ENCODE measurements at regions not wholly inside any gene's neighbourhood (a gene's known extent, or its start where the extent isn't known, plus 50 kb on each side); places are given as distances from the start of the nearest gene placed in this dataset.

DNA sequence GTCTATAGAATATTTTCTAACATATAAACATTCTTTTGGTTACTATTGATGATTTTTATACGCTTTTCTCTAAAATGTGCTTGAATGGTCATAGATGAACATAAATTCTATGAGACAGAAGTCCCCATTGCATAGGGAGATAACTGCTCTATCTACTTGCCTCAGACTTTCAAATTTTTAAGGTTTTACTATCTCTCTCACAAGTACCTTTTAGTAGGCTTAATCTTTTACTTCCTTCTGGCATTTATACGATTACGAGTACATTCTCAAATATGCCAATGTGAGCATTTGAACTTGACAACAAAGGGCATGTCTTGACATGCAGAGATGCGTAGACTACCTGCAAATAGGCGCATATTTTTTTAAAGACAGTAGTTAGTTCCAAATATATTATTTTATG is 935.9 kb upstream of the LRATD1 start (continued):
- no peak for TF ChIP-seq CREB1 (CRISPR knock-in tag; IDR thresholded peaks at IDR 0.05; ENCODE audit: low read depth)
- TF ChIP-seq NANOG (IDR thresholded peaks at IDR 0.05; ENCODE audit: borderline replicate concordance) = no peak
- TF ChIP-seq ZNF331 (CRISPR knock-in tag; IDR thresholded peaks at IDR 0.05; ENCODE audit: low read depth) = no peak
- TF ChIP-seq, protein P1, sequence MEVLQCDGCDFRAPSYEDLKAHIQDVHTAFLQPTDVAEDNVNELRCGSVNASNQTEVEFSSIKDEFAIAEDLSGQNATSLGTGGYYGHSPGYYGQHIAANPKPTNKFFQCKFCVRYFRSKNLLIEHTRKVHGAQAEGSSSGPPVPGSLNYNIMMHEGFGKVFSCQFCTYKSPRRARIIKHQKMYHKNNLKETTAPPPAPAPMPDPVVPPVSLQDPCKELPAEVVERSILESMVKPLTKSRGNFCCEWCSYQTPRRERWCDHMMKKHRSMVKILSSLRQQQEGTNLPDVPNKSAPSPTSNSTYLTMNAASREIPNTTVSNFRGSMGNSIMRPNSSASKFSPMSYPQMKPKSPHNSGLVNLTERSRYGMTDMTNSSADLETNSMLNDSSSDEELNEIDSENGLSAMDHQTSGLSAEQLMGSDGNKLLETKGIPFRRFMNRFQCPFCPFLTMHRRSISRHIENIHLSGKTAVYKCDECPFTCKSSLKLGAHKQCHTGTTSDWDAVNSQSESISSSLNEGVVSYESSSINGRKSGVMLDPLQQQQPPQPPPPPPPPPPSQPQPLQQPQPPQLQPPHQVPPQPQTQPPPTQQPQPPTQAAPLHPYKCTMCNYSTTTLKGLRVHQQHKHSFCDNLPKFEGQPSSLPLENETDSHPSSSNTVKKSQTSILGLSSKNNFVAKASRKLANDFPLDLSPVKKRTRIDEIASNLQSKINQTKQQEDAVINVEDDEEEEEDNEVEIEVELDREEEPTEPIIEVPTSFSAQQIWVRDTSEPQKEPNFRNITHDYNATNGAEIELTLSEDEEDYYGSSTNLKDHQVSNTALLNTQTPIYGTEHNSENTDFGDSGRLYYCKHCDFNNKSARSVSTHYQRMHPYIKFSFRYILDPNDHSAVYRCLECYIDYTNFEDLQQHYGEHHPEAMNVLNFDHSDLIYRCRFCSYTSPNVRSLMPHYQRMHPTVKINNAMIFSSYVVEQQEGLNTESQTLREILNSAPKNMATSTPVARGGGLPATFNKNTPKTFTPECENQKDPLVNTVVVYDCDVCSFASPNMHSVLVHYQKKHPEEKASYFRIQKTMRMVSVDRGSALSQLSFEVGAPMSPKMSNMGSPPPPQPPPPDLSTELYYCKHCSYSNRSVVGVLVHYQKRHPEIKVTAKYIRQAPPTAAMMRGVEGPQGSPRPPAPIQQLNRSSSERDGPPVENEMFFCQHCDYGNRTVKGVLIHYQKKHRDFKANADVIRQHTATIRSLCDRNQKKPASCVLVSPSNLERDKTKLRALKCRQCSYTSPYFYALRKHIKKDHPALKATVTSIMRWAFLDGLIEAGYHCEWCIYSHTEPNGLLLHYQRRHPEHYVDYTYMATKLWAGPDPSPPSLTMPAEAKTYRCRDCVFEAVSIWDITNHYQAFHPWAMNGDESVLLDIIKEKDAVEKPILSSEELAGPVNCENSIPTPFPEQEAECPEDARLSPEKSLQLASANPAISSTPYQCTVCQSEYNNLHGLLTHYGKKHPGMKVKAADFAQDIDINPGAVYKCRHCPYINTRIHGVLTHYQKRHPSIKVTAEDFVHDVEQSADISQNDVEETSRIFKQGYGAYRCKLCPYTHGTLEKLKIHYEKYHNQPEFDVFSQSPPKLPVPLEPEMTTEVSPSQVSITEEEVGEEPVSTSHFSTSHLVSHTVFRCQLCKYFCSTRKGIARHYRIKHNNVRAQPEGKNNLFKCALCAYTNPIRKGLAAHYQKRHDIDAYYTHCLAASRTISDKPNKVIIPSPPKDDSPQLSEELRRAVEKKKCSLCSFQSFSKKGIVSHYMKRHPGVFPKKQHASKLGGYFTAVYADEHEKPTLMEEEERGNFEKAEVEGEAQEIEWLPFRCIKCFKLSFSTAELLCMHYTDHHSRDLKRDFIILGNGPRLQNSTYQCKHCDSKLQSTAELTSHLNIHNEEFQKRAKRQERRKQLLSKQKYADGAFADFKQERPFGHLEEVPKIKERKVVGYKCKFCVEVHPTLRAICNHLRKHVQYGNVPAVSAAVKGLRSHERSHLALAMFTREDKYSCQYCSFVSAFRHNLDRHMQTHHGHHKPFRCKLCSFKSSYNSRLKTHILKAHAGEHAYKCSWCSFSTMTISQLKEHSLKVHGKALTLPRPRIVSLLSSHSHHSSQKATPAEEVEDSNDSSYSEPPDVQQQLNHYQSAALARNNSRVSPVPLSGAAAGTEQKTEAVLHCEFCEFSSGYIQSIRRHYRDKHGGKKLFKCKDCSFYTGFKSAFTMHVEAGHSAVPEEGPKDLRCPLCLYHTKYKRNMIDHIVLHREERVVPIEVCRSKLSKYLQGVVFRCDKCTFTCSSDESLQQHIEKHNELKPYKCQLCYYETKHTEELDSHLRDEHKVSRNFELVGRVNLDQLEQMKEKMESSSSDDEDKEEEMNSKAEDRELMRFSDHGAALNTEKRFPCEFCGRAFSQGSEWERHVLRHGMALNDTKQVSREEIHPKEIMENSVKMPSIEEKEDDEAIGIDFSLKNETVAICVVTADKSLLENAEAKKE (CRISPR knock-in tag; IDR thresholded peaks at IDR 0.05) = no peak

DNA sequence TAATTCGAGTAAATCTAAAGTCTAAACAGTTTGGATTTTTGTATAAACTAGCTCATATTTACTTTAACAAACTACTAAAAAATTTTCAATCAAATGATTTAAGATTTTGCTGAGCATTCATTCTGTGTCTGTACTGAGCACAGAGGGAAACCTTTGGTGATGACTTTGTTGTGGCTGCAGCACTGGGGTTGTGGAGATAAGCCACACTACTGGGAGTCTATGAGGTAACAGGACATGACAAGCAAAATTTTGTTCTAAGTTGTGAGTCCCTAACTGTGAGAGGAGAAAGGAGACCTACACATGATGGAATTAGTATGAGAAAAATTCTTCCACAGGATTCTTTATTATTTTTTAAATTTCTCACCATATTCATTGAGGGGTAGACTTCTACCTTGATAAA is 933.7 kb upstream of the LRATD1 start:
- no peak overlapping the region for H3K4me2 ChIP-seq
- no peak for DNase-seq (ENCODE audit: low spot score)
- H2AFZ ChIP-seq = no peak overlapping the region
- no peaks in the 10 kb centered on the region for H3K27me3 Mint-ChIP-seq (ENCODE audit: insufficient read depth, low read depth, poor library complexity)
- no peaks in the 10 kb centered on the region for H3K4me1 ChIP-seq (ENCODE audit: insufficient read depth)
- H3K27ac ChIP-seq (ENCODE audit: low read depth) = no peak overlapping the region
- no peaks in the 10 kb centered on the region for H3K36me3 ChIP-seq (ENCODE audit: insufficient read depth)
- ATAC-seq = no peak
- no peaks in the 10 kb centered on the region for H3K27me3 ChIP-seq (ENCODE audit: insufficient read depth)
- H3K4me3 Mint-ChIP-seq = no peak overlapping the region
- H3K27ac Mint-ChIP-seq = no peak overlapping the region
- no peaks in the 10 kb centered on the region; the same call in 1 of the 2 replicates for H3K9me2 ChIP-seq (ENCODE audit: insufficient read depth)
- H3K79me2 ChIP-seq (replicated peaks; ENCODE audit: insufficient read depth) = no peaks in the 10 kb centered on the region
- no peaks in the 10 kb centered on the region; the same call in 1 of the 2 replicates for H4K20me1 ChIP-seq (replicated peaks; ENCODE audit: insufficient read depth)
- H3K36me3 Mint-ChIP-seq (ENCODE audit: low read depth) = no peaks in the 10 kb centered on the region
- H3K9me3 Mint-ChIP-seq = no peaks in the 10 kb centered on the region; the same call in 2 of the 3 replicates
- no peaks in the 10 kb centered on the region for H3F3A ChIP-seq (replicated peaks; ENCODE audit: low read depth)
- H3K4me3 ChIP-seq = no peak overlapping the region
- no peaks in the 10 kb centered on the region for H3K4me1 Mint-ChIP-seq
- no peak for TF ChIP-seq ZNF114 (CRISPR knock-in tag; IDR thresholded peaks at IDR 0.05)
- TF ChIP-seq CREB1 (CRISPR knock-in tag; IDR thresholded peaks at IDR 0.05; ENCODE audit: low read depth) = no peak
- no peak for TF ChIP-seq JUNB (IDR thresholded peaks at IDR 0.05; ENCODE audit: unreplicated experiment)
- TF ChIP-seq, protein P2, sequence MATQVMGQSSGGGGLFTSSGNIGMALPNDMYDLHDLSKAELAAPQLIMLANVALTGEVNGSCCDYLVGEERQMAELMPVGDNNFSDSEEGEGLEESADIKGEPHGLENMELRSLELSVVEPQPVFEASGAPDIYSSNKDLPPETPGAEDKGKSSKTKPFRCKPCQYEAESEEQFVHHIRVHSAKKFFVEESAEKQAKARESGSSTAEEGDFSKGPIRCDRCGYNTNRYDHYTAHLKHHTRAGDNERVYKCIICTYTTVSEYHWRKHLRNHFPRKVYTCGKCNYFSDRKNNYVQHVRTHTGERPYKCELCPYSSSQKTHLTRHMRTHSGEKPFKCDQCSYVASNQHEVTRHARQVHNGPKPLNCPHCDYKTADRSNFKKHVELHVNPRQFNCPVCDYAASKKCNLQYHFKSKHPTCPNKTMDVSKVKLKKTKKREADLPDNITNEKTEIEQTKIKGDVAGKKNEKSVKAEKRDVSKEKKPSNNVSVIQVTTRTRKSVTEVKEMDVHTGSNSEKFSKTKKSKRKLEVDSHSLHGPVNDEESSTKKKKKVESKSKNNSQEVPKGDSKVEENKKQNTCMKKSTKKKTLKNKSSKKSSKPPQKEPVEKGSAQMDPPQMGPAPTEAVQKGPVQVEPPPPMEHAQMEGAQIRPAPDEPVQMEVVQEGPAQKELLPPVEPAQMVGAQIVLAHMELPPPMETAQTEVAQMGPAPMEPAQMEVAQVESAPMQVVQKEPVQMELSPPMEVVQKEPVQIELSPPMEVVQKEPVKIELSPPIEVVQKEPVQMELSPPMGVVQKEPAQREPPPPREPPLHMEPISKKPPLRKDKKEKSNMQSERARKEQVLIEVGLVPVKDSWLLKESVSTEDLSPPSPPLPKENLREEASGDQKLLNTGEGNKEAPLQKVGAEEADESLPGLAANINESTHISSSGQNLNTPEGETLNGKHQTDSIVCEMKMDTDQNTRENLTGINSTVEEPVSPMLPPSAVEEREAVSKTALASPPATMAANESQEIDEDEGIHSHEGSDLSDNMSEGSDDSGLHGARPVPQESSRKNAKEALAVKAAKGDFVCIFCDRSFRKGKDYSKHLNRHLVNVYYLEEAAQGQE (IDR thresholded peaks at IDR 0.05; ENCODE audit: unreplicated experiment) = no peak
- TF ChIP-seq NANOG (IDR thresholded peaks at IDR 0.05; ENCODE audit: borderline replicate concordance) = no peak
- TF ChIP-seq, protein P3, sequence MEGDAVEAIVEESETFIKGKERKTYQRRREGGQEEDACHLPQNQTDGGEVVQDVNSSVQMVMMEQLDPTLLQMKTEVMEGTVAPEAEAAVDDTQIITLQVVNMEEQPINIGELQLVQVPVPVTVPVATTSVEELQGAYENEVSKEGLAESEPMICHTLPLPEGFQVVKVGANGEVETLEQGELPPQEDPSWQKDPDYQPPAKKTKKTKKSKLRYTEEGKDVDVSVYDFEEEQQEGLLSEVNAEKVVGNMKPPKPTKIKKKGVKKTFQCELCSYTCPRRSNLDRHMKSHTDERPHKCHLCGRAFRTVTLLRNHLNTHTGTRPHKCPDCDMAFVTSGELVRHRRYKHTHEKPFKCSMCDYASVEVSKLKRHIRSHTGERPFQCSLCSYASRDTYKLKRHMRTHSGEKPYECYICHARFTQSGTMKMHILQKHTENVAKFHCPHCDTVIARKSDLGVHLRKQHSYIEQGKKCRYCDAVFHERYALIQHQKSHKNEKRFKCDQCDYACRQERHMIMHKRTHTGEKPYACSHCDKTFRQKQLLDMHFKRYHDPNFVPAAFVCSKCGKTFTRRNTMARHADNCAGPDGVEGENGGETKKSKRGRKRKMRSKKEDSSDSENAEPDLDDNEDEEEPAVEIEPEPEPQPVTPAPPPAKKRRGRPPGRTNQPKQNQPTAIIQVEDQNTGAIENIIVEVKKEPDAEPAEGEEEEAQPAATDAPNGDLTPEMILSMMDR (conservative IDR thresholded peaks at IDR 0.05; ENCODE audit: low read depth in 2 of 2) = no peak
- TF ChIP-seq STAT1 (IDR thresholded peaks at IDR 0.05; ENCODE audit: unreplicated experiment) = no peak
- TF ChIP-seq ZNF331 (CRISPR knock-in tag; IDR thresholded peaks at IDR 0.05; ENCODE audit: low read depth) = no peak
- TF ChIP-seq POLR2AphosphoS5 (IDR thresholded peaks at IDR 0.05; ENCODE audit: low read depth) = no peak
